ENCODE measurements at regions not wholly inside any gene's neighbourhood (a gene's known extent, or its start where the extent isn't known, plus 50 kb on each side); places are given as distances from the start of the nearest gene placed in this dataset.

DNA sequence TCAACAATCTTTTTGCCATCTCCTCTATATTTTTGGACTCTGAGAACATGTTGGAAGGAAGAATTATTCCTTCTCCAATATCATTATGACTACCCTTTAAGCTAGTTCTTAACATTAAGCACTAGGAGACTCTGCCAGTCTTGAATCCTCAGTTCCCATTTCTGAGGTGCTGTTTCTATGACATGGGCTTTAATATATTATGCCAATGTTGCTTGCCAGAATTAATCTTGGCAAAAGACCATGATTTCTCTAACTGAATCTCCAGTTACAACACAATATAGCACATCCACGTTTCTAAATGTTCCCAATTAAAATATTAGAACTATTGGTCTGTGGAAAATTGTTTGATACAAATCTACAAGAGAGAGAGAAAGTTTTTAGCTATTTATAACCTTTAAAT, 250.0 kb downstream of the HGF start:
- H3K27me3 ChIP-seq = no peaks in the 10 kb centered on the region
- no peaks in the 10 kb centered on the region for H3K9me3 ChIP-seq
- H3K36me3 ChIP-seq = no peaks in the 10 kb centered on the region
- no peak overlapping the region for H3K4me3 ChIP-seq (ENCODE audit: low read depth in 1 of 2, low read length in 1 of 2)
- TF ChIP-seq, protein P1, sequence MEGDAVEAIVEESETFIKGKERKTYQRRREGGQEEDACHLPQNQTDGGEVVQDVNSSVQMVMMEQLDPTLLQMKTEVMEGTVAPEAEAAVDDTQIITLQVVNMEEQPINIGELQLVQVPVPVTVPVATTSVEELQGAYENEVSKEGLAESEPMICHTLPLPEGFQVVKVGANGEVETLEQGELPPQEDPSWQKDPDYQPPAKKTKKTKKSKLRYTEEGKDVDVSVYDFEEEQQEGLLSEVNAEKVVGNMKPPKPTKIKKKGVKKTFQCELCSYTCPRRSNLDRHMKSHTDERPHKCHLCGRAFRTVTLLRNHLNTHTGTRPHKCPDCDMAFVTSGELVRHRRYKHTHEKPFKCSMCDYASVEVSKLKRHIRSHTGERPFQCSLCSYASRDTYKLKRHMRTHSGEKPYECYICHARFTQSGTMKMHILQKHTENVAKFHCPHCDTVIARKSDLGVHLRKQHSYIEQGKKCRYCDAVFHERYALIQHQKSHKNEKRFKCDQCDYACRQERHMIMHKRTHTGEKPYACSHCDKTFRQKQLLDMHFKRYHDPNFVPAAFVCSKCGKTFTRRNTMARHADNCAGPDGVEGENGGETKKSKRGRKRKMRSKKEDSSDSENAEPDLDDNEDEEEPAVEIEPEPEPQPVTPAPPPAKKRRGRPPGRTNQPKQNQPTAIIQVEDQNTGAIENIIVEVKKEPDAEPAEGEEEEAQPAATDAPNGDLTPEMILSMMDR (IDR thresholded peaks at IDR 0.05) = no peak
- H3K4me1 ChIP-seq (ENCODE audit: control insufficient read depth in 1 of 2, insufficient read depth in 1 of 2, low read depth in 1 of 2, low read length in 1 of 2) = no peaks in the 10 kb centered on the region
- no peak overlapping the region for H3K27ac ChIP-seq

DNA sequence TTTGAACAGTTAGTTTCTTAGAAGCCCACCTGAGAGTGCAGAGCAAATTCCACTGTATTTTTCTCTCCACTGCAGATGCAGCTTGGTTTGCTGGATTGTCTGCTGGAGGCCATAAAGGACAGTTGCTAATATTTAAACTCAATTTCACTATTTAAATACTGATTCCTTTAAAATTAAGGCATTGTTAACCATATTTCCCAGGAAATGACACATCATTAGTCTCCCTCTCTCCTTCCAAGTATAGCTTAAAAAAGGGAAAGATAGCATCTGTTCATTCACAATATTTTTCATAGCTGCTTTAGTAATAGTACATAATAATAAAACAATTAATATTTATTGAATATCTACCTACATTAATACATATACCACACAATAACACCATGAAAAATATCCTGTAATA, 252.9 kb downstream of the HGF start:
- Histone ChIP-seq H3K27me3 (no peaks in the 10 kb centered on the region), H3K4me3 (ENCODE audit: low read depth in 1 of 2, low read length in 1 of 2) (no peak overlapping the region)

DNA sequence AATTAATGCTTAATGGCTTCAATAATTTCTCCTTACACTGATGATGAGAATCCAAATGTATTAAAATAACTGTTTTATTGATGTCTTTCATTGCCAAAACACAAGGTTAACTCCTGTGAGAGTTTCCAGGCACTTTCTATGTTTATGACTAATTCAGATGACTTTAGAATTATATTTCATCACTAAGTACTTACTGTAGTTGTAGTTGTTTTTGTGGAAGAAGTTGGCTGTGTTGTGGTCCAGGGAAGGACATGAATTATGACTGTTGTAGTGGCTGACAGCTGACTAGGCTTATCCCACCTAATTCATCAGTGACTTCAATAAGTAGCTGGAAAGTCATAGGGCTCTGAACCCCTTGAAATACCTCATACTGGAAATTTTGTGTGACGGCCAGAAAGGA, 254.8 kb downstream of the HGF start:
- TF ChIP-seq, protein P1 (IDR thresholded peaks at IDR 0.05) = no peak
- Histone ChIP-seq H3K9me3 (no peaks in the 10 kb centered on the region), H3K27me3 (no peaks in the 10 kb centered on the region), H3K36me3 (no peaks in the 10 kb centered on the region), H3K4me3 (ENCODE audit: low read depth in 1 of 2, low read length in 1 of 2) (no peak overlapping the region), H3K4me1 (ENCODE audit: control insufficient read depth in 1 of 2, insufficient read depth in 1 of 2, low read depth in 1 of 2, low read length in 1 of 2) (no peaks in the 10 kb centered on the region), H3K27ac (no peak overlapping the region)

More for the DNA sequence above, 252.9 kb downstream of the HGF start:
- H3K9me3 ChIP-seq = no peaks in the 10 kb centered on the region
- no peak overlapping the region for H3K27ac ChIP-seq
- no peaks in the 10 kb centered on the region for H3K36me3 ChIP-seq
- TF ChIP-seq, protein P1 (IDR thresholded peaks at IDR 0.05) = no peak
- H3K4me1 ChIP-seq (ENCODE audit: control insufficient read depth in 1 of 2, insufficient read depth in 1 of 2, low read depth in 1 of 2, low read length in 1 of 2) = no peaks in the 10 kb centered on the region

DNA sequence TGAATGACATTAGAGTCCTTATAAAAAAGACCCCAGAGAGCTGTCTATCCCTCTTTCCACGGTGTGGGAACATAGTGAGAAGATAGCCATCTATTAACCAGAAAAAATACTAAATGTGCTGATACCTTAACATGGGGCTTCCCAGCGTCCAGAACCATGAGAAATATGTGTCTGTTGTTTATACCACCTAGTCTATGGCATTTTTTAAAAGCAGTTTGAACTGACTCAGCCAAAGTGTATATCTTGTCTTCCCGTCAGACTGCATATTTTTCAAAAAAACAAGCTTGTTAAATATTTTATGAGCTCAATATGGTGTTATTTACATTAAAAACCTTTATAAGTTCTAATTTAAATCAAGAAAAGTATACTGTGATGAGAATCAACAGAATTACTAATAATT, 255.3 kb downstream of the HGF start:
- TF ChIP-seq, protein P1 (IDR thresholded peaks at IDR 0.05) = no peak
- Histone ChIP-seq H3K27me3 (no peaks in the 10 kb centered on the region), H3K4me3 (ENCODE audit: low read depth in 1 of 2, low read length in 1 of 2) (no peak overlapping the region), H3K27ac (no peak overlapping the region), H3K9me3 (no peaks in the 10 kb centered on the region), H3K36me3 (no peaks in the 10 kb centered on the region), H3K4me1 (ENCODE audit: control insufficient read depth in 1 of 2, insufficient read depth in 1 of 2, low read depth in 1 of 2, low read length in 1 of 2) (no peaks in the 10 kb centered on the region)

DNA sequence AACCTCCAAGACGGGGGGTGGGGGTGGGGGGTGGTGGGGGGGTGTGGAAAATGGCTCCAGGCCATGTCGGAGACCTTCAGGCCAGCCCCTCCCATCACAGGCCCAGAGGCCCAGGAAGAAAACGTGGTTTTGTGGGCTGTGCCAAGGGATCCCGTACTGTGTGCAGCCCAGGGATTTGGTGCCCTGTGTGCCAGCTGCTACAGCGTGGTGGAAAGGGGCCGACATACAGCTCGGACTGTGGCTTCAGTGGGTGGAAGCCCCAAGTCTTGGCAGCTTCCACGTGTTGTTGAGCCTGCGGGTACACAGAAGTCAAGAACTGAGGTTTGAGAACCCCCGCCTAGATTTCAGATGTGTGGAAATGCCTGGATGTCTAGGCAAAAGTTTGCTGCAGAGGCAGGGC, 259.7 kb downstream of the HGF start:
- no peak overlapping the region for H3K4me3 ChIP-seq (ENCODE audit: low read depth in 1 of 2, low read length in 1 of 2)
- H3K4me1 ChIP-seq (ENCODE audit: control insufficient read depth in 1 of 2, insufficient read depth in 1 of 2, low read depth in 1 of 2, low read length in 1 of 2) = no peaks in the 10 kb centered on the region

More for the DNA sequence above, 259.7 kb downstream of the HGF start:
- TF ChIP-seq, protein P1 (IDR thresholded peaks at IDR 0.05) = no peak
- H3K36me3 ChIP-seq = no peaks in the 10 kb centered on the region
- no peaks in the 10 kb centered on the region for H3K9me3 ChIP-seq
- no peak overlapping the region for H3K27ac ChIP-seq
- H3K27me3 ChIP-seq = no peaks in the 10 kb centered on the region

All from neutrophil (primary cell).